OCI-LY3 (cell line): ENCODE measurements at regions not wholly inside any gene's neighbourhood (a gene's known extent, or its start where the extent isn't known, plus 50 kb on each side); places are given as distances from the start of the nearest gene placed in this dataset.

ENCODE experiments used
- H2AFZ ChIP-seq: fragments of 200-600, 300-600 bp; shearing (Covaris generic); 2 replicates; pipeline ENCODE4 v1.6.0; 2014; ENCODE audit warnings: antibody characterized with exemption, low read depth, low read length
- H3K27ac ChIP-seq: fragments of 200-600, 300-600 bp; sonication (generic); 2 replicates; pipeline ENCODE4 v1.5.1; 2014; ENCODE audit warnings: mild to moderate bottlenecking, low read length, moderate library complexity, mixed read lengths
- H3K27me3 ChIP-seq: fragments of 200-600, 300-600 bp; sonication (generic); 2 replicates; pipeline ENCODE4 v1.6.1; 2014; ENCODE audit warnings: low read depth, low read length, mixed read lengths
- H3K36me3 ChIP-seq: fragments of 200-600, 300-600 bp; sonication (generic); replicated peaks from 2 replicates; pipeline ENCODE3; 2014; ENCODE audit warnings: low read depth, low read length, mixed read lengths
- H3K4me1 ChIP-seq: fragments of 300-600, 200-600 bp; sonication (generic); 2 replicates; pipeline ENCODE4 v1.6.1; 2014; ENCODE audit warnings: low read length, mixed read lengths
- H3K4me2 ChIP-seq: fragments of 200-600, 300-600 bp; sonication (generic); 2 replicates; pipeline ENCODE4 v1.6.1; 2014; ENCODE audit warnings: low read length, mixed read lengths
- H3K4me3 ChIP-seq: fragments of 300-600, 200-600 bp; sonication (generic); 2 replicates; pipeline ENCODE4 v1.5.1; 2014; ENCODE audit warnings: antibody characterized with exemption, mild to moderate bottlenecking, low read length, moderate library complexity
- H3K79me2 ChIP-seq: fragments of 300-600, 200-600 bp; shearing (Covaris generic); 2 replicates; pipeline ENCODE4 v1.6.1; 2014; ENCODE audit warnings: mild to moderate bottlenecking, low read length, mixed read lengths
- H3K9ac ChIP-seq: fragments of 300-600, 200-600 bp; shearing (Covaris generic); 2 replicates; pipeline ENCODE4 v1.6.0; 2014; ENCODE audit warnings: mild to moderate bottlenecking, low read length, moderate library complexity
- H3K9me3 ChIP-seq: fragments of 200-600, 300-600 bp; shearing (Covaris generic); 2 replicates; pipeline ENCODE4 v1.6.1; 2014; ENCODE audit warnings: low read length, mixed read lengths; ENCODE audit not compliant: insufficient read depth
- H4K20me1 ChIP-seq: fragments of 200-600, 300-600 bp; sonication (generic); 2 replicates; pipeline ENCODE4 v1.6.1; 2016; ENCODE audit warnings: low read length, mixed read lengths; ENCODE audit not compliant: insufficient read depth
- CTCF ChIP-seq: fragments of 200-600, 300-600 bp; sonication (generic); IDR thresholded peaks from 2 replicates; pipeline ENCODE4 v1.5.1; 2014; ENCODE audit warnings: antibody characterized with exemption, low read length, low read depth
- EZH2phosphoT487 ChIP-seq: fragments of 200-600 bp; shearing (Covaris generic); IDR thresholded peaks from 2 replicates; pipeline ENCODE4 v1.6.1; 2018; ENCODE audit warnings: antibody characterized with exemption, mixed run types, low read depth

GRCh38 chr5:179422908-179423481, 77.7 kb upstream of the ADAMTS2 start:
- H3K4me3 ChIP-seq = no peak overlapping the region
- no peaks in the 10 kb centered on the region for H3K9me3 ChIP-seq
- no peaks in the 10 kb centered on the region for H3K79me2 ChIP-seq
- H3K4me1 ChIP-seq = no peaks in the 10 kb centered on the region
- H3K27ac ChIP-seq = no peak overlapping the region
- TF ChIP-seq CTCF = no peak
- no peak for TF ChIP-seq EZH2phosphoT487
- H3K9ac ChIP-seq = no peak overlapping the region
- no peak overlapping the region for H3K4me2 ChIP-seq
- no peaks in the 10 kb centered on the region for H4K20me1 ChIP-seq
- no peaks in the 10 kb centered on the region for H3K36me3 ChIP-seq
- H2AFZ ChIP-seq = no peak overlapping the region
- no peaks in the 10 kb centered on the region for H3K27me3 ChIP-seq

- H3K79me2 ChIP-seq = no peaks in the 10 kb centered on the region
- no peak overlapping the region for H3K9ac ChIP-seq
- H3K4me3 ChIP-seq = no peak overlapping the region
- H2AFZ ChIP-seq = no peak overlapping the region
- H4K20me1 ChIP-seq = no peaks in the 10 kb centered on the region
- no peaks in the 10 kb centered on the region for H3K9me3 ChIP-seq
- H3K27me3 ChIP-seq = no peaks in the 10 kb centered on the region
- H3K4me1 ChIP-seq = no peaks in the 10 kb centered on the region
- no peak overlapping the region for H3K4me2 ChIP-seq
- no peak for TF ChIP-seq EZH2phosphoT487
- no peak for TF ChIP-seq CTCF
- H3K36me3 ChIP-seq = no peaks in the 10 kb centered on the region
- no peak overlapping the region for H3K27ac ChIP-seq
These were observed 77.1 kb upstream of the ADAMTS2 start for GRCh38 chr5:179422213-179422855.

DNA sequence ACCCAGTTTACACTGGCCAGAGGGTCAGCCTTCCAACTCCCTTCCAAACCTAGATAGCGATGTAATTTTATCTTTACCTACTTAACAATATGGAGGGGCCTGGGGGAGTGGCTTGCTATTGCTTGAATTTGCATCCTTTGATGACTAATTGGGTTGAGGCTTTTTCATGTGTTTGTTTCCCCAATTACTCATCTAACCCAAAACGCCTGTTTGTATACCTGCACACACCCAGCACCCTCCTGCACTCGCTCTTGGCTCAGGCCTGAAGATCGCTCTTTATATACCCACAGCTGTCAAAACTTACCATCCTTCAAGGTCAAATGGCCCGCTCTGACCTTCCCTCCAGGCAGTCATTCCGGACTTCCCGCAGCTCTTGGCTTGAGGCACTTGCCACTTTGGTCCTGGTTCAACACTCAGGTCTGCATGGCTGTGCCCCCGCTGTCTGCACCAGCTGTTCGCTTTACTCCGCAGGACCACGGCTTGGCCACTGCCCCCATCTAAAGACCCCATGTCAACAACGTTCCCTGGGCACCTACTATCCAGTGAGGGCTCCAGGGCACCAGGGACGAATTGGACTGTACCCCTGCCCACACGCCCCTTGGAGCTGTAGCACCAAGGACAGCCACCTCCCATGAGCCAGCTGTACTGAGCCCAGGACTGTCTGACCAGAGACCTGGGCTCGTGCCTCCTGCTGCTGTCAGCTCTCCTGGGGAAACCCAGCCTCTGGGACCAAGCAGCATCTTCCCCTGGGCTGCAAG, 76.1 kb upstream of the ADAMTS2 start:
- Histone ChIP-seq H3K4me3 (no peak overlapping the region), H2AFZ (no peak overlapping the region), H3K27me3 (no peaks in the 10 kb centered on the region), H3K79me2 (no peaks in the 10 kb centered on the region), H3K4me2 (no peak overlapping the region), H3K27ac (no peak overlapping the region), H3K36me3 (no peaks in the 10 kb centered on the region), H3K9me3 (no peaks in the 10 kb centered on the region), H3K4me1 (no peaks in the 10 kb centered on the region), H3K9ac (no peak overlapping the region), H4K20me1 (no peaks in the 10 kb centered on the region)
- no peak for TF ChIP-seq CTCF
- TF ChIP-seq EZH2phosphoT487 = no peak

GRCh38 chr5:179420476-179420875, 75.2 kb upstream of the ADAMTS2 start:
- Histone ChIP-seq H3K9me3 (no peaks in the 10 kb centered on the region), H3K27me3 (no peaks in the 10 kb centered on the region), H3K4me3 (no peak overlapping the region), H3K27ac (no peak overlapping the region), H3K79me2 (no peaks in the 10 kb centered on the region), H2AFZ (no peak overlapping the region), H3K36me3 (no peaks in the 10 kb centered on the region), H3K4me2 (no peak overlapping the region), H4K20me1 (no peaks in the 10 kb centered on the region), H3K9ac (no peak overlapping the region), H3K4me1 (no peaks in the 10 kb centered on the region)
- no peak for TF ChIP-seq EZH2phosphoT487
- no peak for TF ChIP-seq CTCF
